LNCAP (cell line): ENCODE measurements at regions not wholly inside any gene's neighbourhood (a gene's known extent, or its start where the extent isn't known, plus 50 kb on each side); places are given as distances from the start of the nearest gene placed in this dataset.

Experiments used
- CTCF ChIP-seq: fragments of 450-650 bp; IDR thresholded peaks from 2 replicates; pipeline ENCODE4 v1.5.1; 2017; ENCODE audit warnings: mild to moderate bottlenecking

- no peak for TF ChIP-seq CTCF
Measured at GRCh38 chr5:60226128-60226527, 332.6 kb upstream of the PDE4D start.

- no peak for TF ChIP-seq CTCF
Measured at GRCh38 chr5:60223342-60223741, 329.8 kb upstream of the PDE4D start.

- TF ChIP-seq CTCF, result no peak
Measured at GRCh38 chr5:60219921-60220320, 326.4 kb upstream of the PDE4D start.

DNA sequence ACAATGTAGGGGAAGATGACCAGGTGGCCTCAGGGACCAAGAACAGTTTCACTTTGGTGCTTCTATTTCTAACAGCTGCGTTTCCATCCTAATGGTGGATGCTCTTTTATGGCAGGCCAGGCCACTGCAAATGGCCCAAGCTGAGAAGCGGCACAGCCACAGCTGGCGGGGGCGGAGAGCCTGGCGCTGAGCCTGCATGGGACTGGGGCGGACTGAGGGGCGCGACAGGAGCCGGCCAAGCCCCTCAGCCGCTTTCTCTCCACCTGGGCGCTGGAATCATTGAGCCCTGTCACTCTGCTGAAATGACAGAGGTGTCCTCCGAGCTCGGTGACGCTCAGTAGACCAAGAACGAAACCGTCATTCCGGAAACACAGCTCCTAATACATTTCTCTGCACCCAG is 317.3 kb upstream of the PDE4D start:
- no peak for TF ChIP-seq CTCF

DNA sequence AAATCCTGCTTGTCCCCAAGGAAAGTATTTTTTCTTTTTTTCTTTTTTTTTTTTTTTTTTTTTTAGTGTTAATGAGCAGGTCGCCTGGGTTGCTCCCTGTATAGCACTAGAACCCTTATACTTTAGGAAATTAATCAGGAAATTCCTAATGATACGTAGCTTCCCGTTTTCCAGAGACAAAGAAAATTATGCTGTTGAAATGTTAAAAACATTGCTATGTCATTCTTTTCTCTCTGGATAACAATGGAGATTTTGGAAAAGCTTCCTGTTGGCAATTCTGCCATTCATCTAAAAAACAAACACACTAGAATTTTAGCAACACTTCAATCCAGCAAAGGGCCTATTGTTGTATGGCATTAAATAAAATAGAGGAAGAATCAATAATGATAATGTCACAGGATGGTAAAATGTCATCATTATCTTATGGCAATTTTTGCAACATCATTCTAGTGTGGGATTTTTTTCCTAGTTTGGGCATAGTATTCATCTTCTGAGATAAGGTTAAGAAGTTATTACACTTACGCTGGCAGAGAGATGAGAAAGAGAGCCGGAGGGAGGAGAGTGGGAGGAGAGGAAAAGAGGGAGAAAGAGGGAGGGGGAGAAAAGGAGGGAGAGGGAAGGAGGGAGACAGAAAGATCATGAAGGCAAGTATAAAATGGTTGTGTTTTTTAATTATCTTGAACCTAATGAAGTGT is 315.8 kb upstream of the PDE4D start:
- no peak for TF ChIP-seq CTCF

- no peak for TF ChIP-seq CTCF
Measured at GRCh38 chr5:60208716-60209115, 315.2 kb upstream of the PDE4D start.

GRCh38 chr5:60207040-60207439 is 313.5 kb upstream of the PDE4D start:
- no peak for TF ChIP-seq CTCF

GRCh38 chr5:60206234-60206633 is 312.7 kb upstream of the PDE4D start:
- no peak for TF ChIP-seq CTCF
